SK-N-SH (cell line): ENCODE measurements at regions not wholly inside any gene's neighbourhood (a gene's known extent, or its start where the extent isn't known, plus 50 kb on each side); places are given as distances from the start of the nearest gene placed in this dataset.

Experiments
- CTCF ChIA-PET: fragments of 300-600, 350-600 bp; formaldehyde crosslinking; extraction: SDS; loops from one replicate; lab custom pipeline; 2021; lab: Yijun Ruan, JAX
- POLR2A ChIA-PET: fragments of 350-600 bp; sonication (Branson Sonifier 250); formaldehyde crosslinking; extraction: SDS; loops from one replicate; lab custom pipeline; 2020; ENCODE audit warnings: antibody characterized with exemption, inconsistent platforms; lab: Yijun Ruan, JAX
- DNase-seq: peaks from one replicate; pipeline ENCODE4 v3.0.0; 2012
- H2AFZ ChIP-seq: fragments of 200-600 bp; sonication (generic); 2 replicates; pipeline ENCODE4 v1.8.1; 2016; ENCODE audit warnings: antibody characterized with exemption, mild to moderate bottlenecking, low read depth
- H3F3A ChIP-seq: fragments of 200-600 bp; sonication (generic); replicated peaks from 2 replicates; pipeline ENCODE3; 2016; ENCODE audit warnings: antibody characterized with exemption, mild to moderate bottlenecking; ENCODE audit not compliant: insufficient read depth
- H3K27ac ChIP-seq, 2 experiments: fragments of 200-500 bp in 1 of 2; fragments of 200-600 bp in 1 of 2; sonication (Bioruptor generic) in 1 of 2; sonication (generic), shearing (Covaris generic) in 1 of 2; 2 replicates each; pipeline versions ENCODE4 v1.5.1 to v1.6.1; 2014 to 2016; ENCODE audit warnings: low read depth in 2 of 2, inconsistent platforms in 1 of 2, low read length in 1 of 2, mild to moderate bottlenecking in 1 of 2, mixed read lengths in 1 of 2
- H3K27me3 ChIP-seq: fragments of 200-600 bp; sonication (generic), shearing (Covaris generic); 2 replicates; pipeline ENCODE4 v1.6.1; 2016; ENCODE audit warnings: mixed run types; ENCODE audit not compliant: insufficient read depth
- H3K36me3 ChIP-seq, 2 experiments: fragments of 200-500 bp in 1 of 2; fragments of 200-600 bp in 1 of 2; sonication (Bioruptor generic) in 1 of 2; sonication (generic) in 1 of 2; replicated peaks in 1 of 2; 2 replicates each; pipeline versions ENCODE3 to v1.5.1; 2014 to 2016; ENCODE audit warnings: low read length in 1 of 2, mild to moderate bottlenecking in 1 of 2; ENCODE audit not compliant: insufficient read depth in 2 of 2, control insufficient read depth in 1 of 2
- H3K4me1 ChIP-seq, 2 experiments: fragments of 200-500 bp in 1 of 2; fragments of 200-600 bp in 1 of 2; sonication (Bioruptor generic) in 1 of 2; sonication (generic), shearing (Covaris generic) in 1 of 2; 2 replicates each; pipeline versions ENCODE4 v1.5.1 to v1.6.1; 2014 to 2016; ENCODE audit warnings: low read depth in 1 of 2, low read length in 1 of 2, mixed run types in 1 of 2; ENCODE audit not compliant: insufficient read depth in 2 of 2, control insufficient read depth in 1 of 2
- H3K4me2 ChIP-seq: fragments of 200-600 bp; sonication (generic), shearing (Covaris generic); 2 replicates; pipeline ENCODE4 v1.6.1; 2017; ENCODE audit warnings: mixed run types
- H3K4me3 ChIP-seq, 2 experiments: fragments of 200-500 bp in 1 of 2; fragments of 200-600 bp in 1 of 2; sonication (Bioruptor generic) in 1 of 2; sonication (generic), shearing (Covaris generic) in 1 of 2; 2 replicates each; pipeline versions ENCODE4 v1.5.1 to v1.8.1; 2014 to 2016; ENCODE audit warnings: low read depth in 2 of 2, inconsistent platforms in 1 of 2, low read length in 1 of 2, mild to moderate bottlenecking in 1 of 2, mixed read lengths in 1 of 2, moderate library complexity in 1 of 2
- H3K79me2 ChIP-seq: fragments of 200-600 bp; sonication (generic); 2 replicates; pipeline ENCODE4 v1.8.1; 2017; ENCODE audit warnings: mild to moderate bottlenecking; ENCODE audit not compliant: insufficient read depth
- H3K9ac ChIP-seq: fragments of 200-600 bp; sonication (generic); 2 replicates; pipeline ENCODE4 v1.6.1; 2017; ENCODE audit warnings: mixed run types
- H3K9me2 ChIP-seq: fragments of 200-600 bp; sonication (generic); 2 replicates; pipeline ENCODE4 v1.6.1; 2017; ENCODE audit warnings: mixed run types
- H3K9me3 ChIP-seq: fragments of 200-600 bp; sonication (generic); 2 replicates; pipeline ENCODE4 v1.6.1; 2017; ENCODE audit warnings: mixed run types, mild to moderate bottlenecking, moderate library complexity
- H4K20me1 ChIP-seq: fragments of 200-600 bp; sonication (generic); 2 replicates; pipeline ENCODE4 v1.6.1; 2017; ENCODE audit warnings: mild to moderate bottlenecking, mixed run types; ENCODE audit not compliant: insufficient read depth
- EP300 ChIP-seq, 2 experiments: IDR thresholded peaks; 2 replicates each; pipeline versions ENCODE4 v1.4.0 to v1.6.1; 2012; ENCODE audit warnings: borderline replicate concordance in 1 of 2, low read depth in 1 of 2, low read length in 1 of 2
- FOXM1 ChIP-seq: IDR thresholded peaks from 2 replicates; pipeline ENCODE4 v1.4.0; 2012; ENCODE audit warnings: low read depth, mild to moderate bottlenecking
- GATA2 ChIP-seq: sonication (generic); formaldehyde crosslinking; IDR thresholded peaks from 2 replicates; pipeline ENCODE4 v1.5.0; 2020; ENCODE audit warnings: mild to moderate bottlenecking, missing genetic modification reagents
- JUND ChIP-seq: IDR thresholded peaks from 2 replicates; pipeline ENCODE4 v1.4.0; 2012
- MXI1 ChIP-seq: IDR thresholded peaks from 2 replicates; pipeline ENCODE4 v1.6.1; 2012; ENCODE audit warnings: mild to moderate bottlenecking, low read depth, low read length, improper control_type of control experiment
- POLR2AphosphoS5 ChIP-seq: IDR thresholded peaks from 2 replicates; pipeline ENCODE4 v1.6.1; 2012; ENCODE audit warnings: low read depth, low read length
- RAD21 ChIP-seq: IDR thresholded peaks from 2 replicates; pipeline ENCODE4 v1.6.1; 2012; ENCODE audit warnings: mild to moderate bottlenecking, low read length
- SIN3A ChIP-seq: IDR thresholded peaks from 2 replicates; pipeline ENCODE4 v1.6.1; 2012; ENCODE audit warnings: low read depth, mild to moderate bottlenecking, low read length, moderate library complexity, borderline replicate concordance
- TCF12 ChIP-seq: IDR thresholded peaks from 2 replicates; pipeline ENCODE4 v1.4.0; 2012
- YY1 ChIP-seq: IDR thresholded peaks from 2 replicates; pipeline ENCODE4 v1.4.0; 2012; ENCODE audit warnings: low read depth, mild to moderate bottlenecking
- WGBS: methylation state at CpG from one replicate; pipeline ENCODE4 v1.1.6; 2017; ENCODE audit warnings: low lambda C conversion rate; 5-methylcytosine and 5-hydroxymethylcytosine counted together
- TF ChIP-seq, protein P1 (sequence below): IDR thresholded peaks from 2 replicates; pipeline ENCODE4 v1.4.0; 2012; ENCODE audit warnings: low read depth
- TF ChIP-seq, protein P2 (sequence below): fragments of 150-350 bp; IDR thresholded peaks from 2 replicates; pipeline ENCODE4 v1.6.1; 2017; ENCODE audit warnings: antibody characterized with exemption, low read length, low read depth, borderline replicate concordance
- TF ChIP-seq, protein P3 (sequence below): IDR thresholded peaks from 2 replicates; pipeline ENCODE4 v1.6.1; 2012; ENCODE audit warnings: mild to moderate bottlenecking, low read depth, low read length, moderate library complexity
- TF ChIP-seq, protein P4 (sequence below): IDR thresholded peaks from 2 replicates; pipeline ENCODE4; 2012
- TF ChIP-seq, protein P5 (sequence below): fragments of 150-350 bp; IDR thresholded peaks from 2 replicates; pipeline ENCODE4 v1.6.1; 2016; ENCODE audit warnings: mild to moderate bottlenecking, low read depth, low read length
- TF ChIP-seq, protein P6 (sequence below): IDR thresholded peaks from 2 replicates; pipeline ENCODE4 v1.4.0; 2012; ENCODE audit warnings: low read depth, borderline replicate concordance

DNA sequence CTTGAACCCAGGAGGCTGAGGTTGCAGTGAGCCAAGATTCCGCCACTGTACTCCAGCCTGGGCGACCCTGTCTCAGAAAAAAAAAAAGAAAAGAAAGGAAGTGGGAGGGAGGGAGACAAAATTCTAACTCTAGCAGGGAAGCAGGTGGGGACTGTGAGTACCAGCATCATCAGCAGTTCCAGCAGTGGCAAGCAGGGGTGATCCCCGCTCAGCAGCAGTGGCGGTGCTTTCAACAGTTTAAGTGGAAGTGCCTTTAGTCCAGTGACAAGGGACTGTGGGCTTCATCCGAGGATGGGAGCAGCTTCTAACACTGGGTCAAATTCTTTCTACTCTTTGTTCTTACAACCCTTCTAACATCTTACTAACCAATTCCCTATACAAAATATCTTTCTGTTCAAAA, 858.1 kb upstream of the ADAMTS5 start:
- H3K9me3 ChIP-seq = no peaks in the 10 kb centered on the region
- no peak overlapping the region for H3K9ac ChIP-seq
- no peak overlapping the region for H3K27ac ChIP-seq
- H3F3A ChIP-seq = no peaks in the 10 kb centered on the region
- H3K9me2 ChIP-seq = no peaks in the 10 kb centered on the region
- H3K4me3 ChIP-seq = no peak overlapping the region
- TF ChIP-seq, protein P1, sequence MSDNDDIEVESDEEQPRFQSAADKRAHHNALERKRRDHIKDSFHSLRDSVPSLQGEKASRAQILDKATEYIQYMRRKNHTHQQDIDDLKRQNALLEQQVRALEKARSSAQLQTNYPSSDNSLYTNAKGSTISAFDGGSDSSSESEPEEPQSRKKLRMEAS = no peak
- TF ChIP-seq POLR2AphosphoS5 = no peak
- TF ChIP-seq EP300 (IDR thresholded peaks at IDR 0.05; ENCODE audit: borderline replicate concordance in 1 of 2, low read depth in 1 of 2, low read length in 1 of 2) = no peak
- no peak for TF ChIP-seq FOXM1
- TF ChIP-seq MXI1 = no peak
- no peak for TF ChIP-seq TCF12
- TF ChIP-seq, protein P2, sequence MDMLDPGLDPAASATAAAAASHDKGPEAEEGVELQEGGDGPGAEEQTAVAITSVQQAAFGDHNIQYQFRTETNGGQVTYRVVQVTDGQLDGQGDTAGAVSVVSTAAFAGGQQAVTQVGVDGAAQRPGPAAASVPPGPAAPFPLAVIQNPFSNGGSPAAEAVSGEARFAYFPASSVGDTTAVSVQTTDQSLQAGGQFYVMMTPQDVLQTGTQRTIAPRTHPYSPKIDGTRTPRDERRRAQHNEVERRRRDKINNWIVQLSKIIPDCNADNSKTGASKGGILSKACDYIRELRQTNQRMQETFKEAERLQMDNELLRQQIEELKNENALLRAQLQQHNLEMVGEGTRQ = no peak
- no peak for TF ChIP-seq RAD21
- TF ChIP-seq, protein P3, sequence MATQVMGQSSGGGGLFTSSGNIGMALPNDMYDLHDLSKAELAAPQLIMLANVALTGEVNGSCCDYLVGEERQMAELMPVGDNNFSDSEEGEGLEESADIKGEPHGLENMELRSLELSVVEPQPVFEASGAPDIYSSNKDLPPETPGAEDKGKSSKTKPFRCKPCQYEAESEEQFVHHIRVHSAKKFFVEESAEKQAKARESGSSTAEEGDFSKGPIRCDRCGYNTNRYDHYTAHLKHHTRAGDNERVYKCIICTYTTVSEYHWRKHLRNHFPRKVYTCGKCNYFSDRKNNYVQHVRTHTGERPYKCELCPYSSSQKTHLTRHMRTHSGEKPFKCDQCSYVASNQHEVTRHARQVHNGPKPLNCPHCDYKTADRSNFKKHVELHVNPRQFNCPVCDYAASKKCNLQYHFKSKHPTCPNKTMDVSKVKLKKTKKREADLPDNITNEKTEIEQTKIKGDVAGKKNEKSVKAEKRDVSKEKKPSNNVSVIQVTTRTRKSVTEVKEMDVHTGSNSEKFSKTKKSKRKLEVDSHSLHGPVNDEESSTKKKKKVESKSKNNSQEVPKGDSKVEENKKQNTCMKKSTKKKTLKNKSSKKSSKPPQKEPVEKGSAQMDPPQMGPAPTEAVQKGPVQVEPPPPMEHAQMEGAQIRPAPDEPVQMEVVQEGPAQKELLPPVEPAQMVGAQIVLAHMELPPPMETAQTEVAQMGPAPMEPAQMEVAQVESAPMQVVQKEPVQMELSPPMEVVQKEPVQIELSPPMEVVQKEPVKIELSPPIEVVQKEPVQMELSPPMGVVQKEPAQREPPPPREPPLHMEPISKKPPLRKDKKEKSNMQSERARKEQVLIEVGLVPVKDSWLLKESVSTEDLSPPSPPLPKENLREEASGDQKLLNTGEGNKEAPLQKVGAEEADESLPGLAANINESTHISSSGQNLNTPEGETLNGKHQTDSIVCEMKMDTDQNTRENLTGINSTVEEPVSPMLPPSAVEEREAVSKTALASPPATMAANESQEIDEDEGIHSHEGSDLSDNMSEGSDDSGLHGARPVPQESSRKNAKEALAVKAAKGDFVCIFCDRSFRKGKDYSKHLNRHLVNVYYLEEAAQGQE = no peak
- TF ChIP-seq YY1 = no peak
- CTCF ChIA-PET = interaction anchor here (2.5 kb wide), 1 partner anchor 21 kb away, joined by 5 read pairs; no protein-coding TSS in a partner anchor
- H3K4me2 ChIP-seq = no peak overlapping the region
- DNase-seq = no peak
- H3K79me2 ChIP-seq = no peaks in the 10 kb centered on the region
- POLR2A ChIA-PET = no interaction called here
- no peaks in the 10 kb centered on the region for H4K20me1 ChIP-seq
- no peaks in the 10 kb centered on the region for H3K36me3 ChIP-seq
- 57% methylated on average over 5 of the region's 5 CpGs for WGBS
- no peaks in the 10 kb centered on the region for H3K4me1 ChIP-seq
- no peak overlapping the region for H2AFZ ChIP-seq
- H3K27me3 ChIP-seq = no peaks in the 10 kb centered on the region

DNA sequence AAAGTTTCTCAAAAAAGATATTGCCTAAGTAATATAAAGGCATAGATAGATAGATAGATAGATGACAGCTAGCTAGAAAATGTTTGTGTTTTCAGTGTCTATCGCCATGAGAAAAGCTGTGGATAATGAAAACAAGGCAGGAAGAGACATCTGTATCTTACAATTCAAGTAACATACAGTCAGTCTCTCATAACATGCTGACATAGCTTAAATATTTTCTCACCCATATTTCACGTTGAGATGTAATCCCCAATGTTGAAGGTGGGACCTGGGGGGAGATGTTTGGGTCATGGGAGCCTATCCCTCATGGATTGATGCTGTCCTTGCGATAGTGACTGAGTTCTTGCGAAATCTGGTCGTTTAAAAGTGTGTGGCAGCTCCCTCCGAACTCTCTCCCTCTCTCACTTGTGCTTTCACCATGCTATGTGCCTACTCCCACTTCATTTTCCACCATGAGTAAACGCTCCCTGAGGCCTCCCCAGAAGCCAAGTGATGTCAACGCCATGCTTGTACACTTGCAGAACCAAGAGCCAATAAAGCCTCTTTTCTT, 856.8 kb upstream of the ADAMTS5 start:
- no peaks in the 10 kb centered on the region for H3K36me3 ChIP-seq
- H4K20me1 ChIP-seq = no peaks in the 10 kb centered on the region
- POLR2A ChIA-PET = no interaction called here
- no peaks in the 10 kb centered on the region for H3K9me3 ChIP-seq
- H3K4me2 ChIP-seq = no peak overlapping the region
- DNase-seq = no peak
- no peaks in the 10 kb centered on the region for H3K79me2 ChIP-seq
- H3K27me3 ChIP-seq = no peaks in the 10 kb centered on the region
- WGBS = 76% methylated on average over 8 of the region's 8 CpGs
- no peaks in the 10 kb centered on the region for H3F3A ChIP-seq
- H3K4me3 ChIP-seq = no peak overlapping the region
- CTCF ChIA-PET = interaction anchor here (2.5 kb wide), 1 partner anchor 20 kb away, joined by 5 read pairs; no protein-coding TSS in a partner anchor
- H3K4me1 ChIP-seq = no peaks in the 10 kb centered on the region; a peak in 1 of 4 replicates
- no peak overlapping the region for H3K27ac ChIP-seq
- H3K9me2 ChIP-seq = no peaks in the 10 kb centered on the region
- H2AFZ ChIP-seq = no peak overlapping the region
- no peak overlapping the region for H3K9ac ChIP-seq
- TF ChIP-seq, protein P1 = no peak
- TF ChIP-seq SIN3A (no peak), FOXM1 (no peak), JUND (no peak), TCF12 (no peak), GATA2 (CRISPR knock-in tag) (no peak), MXI1 (no peak)
- TF ChIP-seq, protein P2 = no peak
- TF ChIP-seq, protein P4, sequence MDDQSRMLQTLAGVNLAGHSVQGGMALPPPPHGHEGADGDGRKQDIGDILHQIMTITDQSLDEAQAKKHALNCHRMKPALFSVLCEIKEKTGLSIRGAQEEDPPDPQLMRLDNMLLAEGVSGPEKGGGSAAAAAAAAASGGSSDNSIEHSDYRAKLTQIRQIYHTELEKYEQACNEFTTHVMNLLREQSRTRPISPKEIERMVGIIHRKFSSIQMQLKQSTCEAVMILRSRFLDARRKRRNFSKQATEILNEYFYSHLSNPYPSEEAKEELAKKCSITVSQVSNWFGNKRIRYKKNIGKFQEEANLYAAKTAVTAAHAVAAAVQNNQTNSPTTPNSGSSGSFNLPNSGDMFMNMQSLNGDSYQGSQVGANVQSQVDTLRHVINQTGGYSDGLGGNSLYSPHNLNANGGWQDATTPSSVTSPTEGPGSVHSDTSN = no peak
- TF ChIP-seq, protein P5, sequence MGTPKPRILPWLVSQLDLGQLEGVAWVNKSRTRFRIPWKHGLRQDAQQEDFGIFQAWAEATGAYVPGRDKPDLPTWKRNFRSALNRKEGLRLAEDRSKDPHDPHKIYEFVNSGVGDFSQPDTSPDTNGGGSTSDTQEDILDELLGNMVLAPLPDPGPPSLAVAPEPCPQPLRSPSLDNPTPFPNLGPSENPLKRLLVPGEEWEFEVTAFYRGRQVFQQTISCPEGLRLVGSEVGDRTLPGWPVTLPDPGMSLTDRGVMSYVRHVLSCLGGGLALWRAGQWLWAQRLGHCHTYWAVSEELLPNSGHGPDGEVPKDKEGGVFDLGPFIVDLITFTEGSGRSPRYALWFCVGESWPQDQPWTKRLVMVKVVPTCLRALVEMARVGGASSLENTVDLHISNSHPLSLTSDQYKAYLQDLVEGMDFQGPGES = no peak
- TF ChIP-seq, protein P6, sequence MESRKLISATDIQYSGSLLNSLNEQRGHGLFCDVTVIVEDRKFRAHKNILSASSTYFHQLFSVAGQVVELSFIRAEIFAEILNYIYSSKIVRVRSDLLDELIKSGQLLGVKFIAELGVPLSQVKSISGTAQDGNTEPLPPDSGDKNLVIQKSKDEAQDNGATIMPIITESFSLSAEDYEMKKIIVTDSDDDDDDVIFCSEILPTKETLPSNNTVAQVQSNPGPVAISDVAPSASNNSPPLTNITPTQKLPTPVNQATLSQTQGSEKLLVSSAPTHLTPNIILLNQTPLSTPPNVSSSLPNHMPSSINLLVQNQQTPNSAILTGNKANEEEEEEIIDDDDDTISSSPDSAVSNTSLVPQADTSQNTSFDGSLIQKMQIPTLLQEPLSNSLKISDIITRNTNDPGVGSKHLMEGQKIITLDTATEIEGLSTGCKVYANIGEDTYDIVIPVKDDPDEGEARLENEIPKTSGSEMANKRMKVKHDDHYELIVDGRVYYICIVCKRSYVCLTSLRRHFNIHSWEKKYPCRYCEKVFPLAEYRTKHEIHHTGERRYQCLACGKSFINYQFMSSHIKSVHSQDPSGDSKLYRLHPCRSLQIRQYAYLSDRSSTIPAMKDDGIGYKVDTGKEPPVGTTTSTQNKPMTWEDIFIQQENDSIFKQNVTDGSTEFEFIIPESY = no peak
